ENCODE measurements at regions not wholly inside any gene's neighbourhood (a gene's known extent, or its start where the extent isn't known, plus 50 kb on each side); places are given as distances from the start of the nearest gene placed in this dataset.
"Not testable (repeated sequence)": the region's sequence is repeated elsewhere in the genome, so short reads cannot be mapped to it uniquely, and the experiment has no call there.

- Histone ChIP-seq H3K36me3 (ENCODE audit: insufficient read depth, low read length) (no peaks in the 10 kb centered on the region), H3K27me3 (ENCODE audit: insufficient read depth, low read length) (no peaks in the 10 kb centered on the region), H3K4me1 (ENCODE audit: insufficient read depth, low read length) (no peaks in the 10 kb centered on the region), H3K9ac (ENCODE audit: low read depth, low read length) (no peak overlapping the region), H3K4me3 (ENCODE audit: low read length) (no peak overlapping the region), H3K27ac (ENCODE audit: low read depth, low read length) (no peak overlapping the region), H3K9me3 (ENCODE audit: insufficient read depth, low read depth, low read length) (no peaks in the 10 kb centered on the region)
- WGBS, result 94% methylated on average over 4 of the region's 4 CpGs
Observed at GRCh38 chr6:3534599-3534998, 77.7 kb upstream of the SLC22A23 start.

DNA sequence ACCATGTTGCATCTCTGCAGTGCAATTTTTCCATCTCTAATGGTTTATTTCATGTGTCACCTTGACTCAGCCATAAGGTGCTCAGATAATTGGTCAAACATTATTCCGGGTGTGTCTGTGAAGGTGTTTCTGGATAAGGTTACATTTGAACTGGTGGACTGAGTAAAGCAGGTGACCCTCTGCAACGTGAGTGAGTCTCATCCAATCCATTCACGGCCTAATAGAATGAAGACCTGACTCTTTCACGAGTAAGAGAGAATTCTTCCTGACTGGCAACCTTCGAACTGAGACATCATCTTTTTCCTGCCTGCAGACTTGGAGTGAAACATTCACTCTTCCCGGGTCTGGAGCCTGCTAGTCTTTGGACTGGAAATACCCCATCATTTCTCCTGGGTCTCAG lies 77.1 kb upstream of the SLC22A23 start:
- WGBS, result 91% methylated on average over 6 of the region's 6 CpGs
- Histone ChIP-seq H3K27me3 (ENCODE audit: insufficient read depth, low read length) (no peaks in the 10 kb centered on the region), H3K36me3 (ENCODE audit: insufficient read depth, low read length) (no peaks in the 10 kb centered on the region)

GRCh38 chr6:3532296-3532916 lies 75.6 kb upstream of the SLC22A23 start:
- H3K27ac ChIP-seq (ENCODE audit: low read depth, low read length), result no peak overlapping the region

More for the DNA sequence above, 77.1 kb upstream of the SLC22A23 start:
- no peak overlapping the region for H3K9ac ChIP-seq (ENCODE audit: low read depth, low read length)
- no peak overlapping the region for H3K4me3 ChIP-seq (ENCODE audit: low read length)
- H3K27ac ChIP-seq (ENCODE audit: low read depth, low read length), result no peak overlapping the region
- no peaks in the 10 kb centered on the region for H3K9me3 ChIP-seq (ENCODE audit: insufficient read depth, low read depth, low read length)
- no peaks in the 10 kb centered on the region for H3K4me1 ChIP-seq (ENCODE audit: insufficient read depth, low read length)

GRCh38 chr6:3531481-3531880 lies 74.6 kb upstream of the SLC22A23 start:
- H3K9ac ChIP-seq (ENCODE audit: low read depth, low read length), result no peak overlapping the region

More at GRCh38 chr6:3532296-3532916, 75.6 kb upstream of the SLC22A23 start:
- 83% methylated on average over 5 of the region's 5 CpGs for WGBS
- Histone ChIP-seq H3K36me3 (ENCODE audit: insufficient read depth, low read length) (no peaks in the 10 kb centered on the region), H3K4me3 (ENCODE audit: low read length) (no peak overlapping the region), H3K27me3 (ENCODE audit: insufficient read depth, low read length) (no peaks in the 10 kb centered on the region), H3K9ac (ENCODE audit: low read depth, low read length) (no peak overlapping the region), H3K9me3 (ENCODE audit: insufficient read depth, low read depth, low read length) (no peaks in the 10 kb centered on the region), H3K4me1 (ENCODE audit: insufficient read depth, low read length) (no peaks in the 10 kb centered on the region)

GRCh38 chr6:3530515-3530914 lies 73.7 kb upstream of the SLC22A23 start:
- H3K4me1 ChIP-seq (ENCODE audit: insufficient read depth, low read length), result peaks cover 4% of the 10 kb centered on the region
- WGBS, result 91% methylated on average over 10 of the region's 10 CpGs
- H3K27ac ChIP-seq (ENCODE audit: low read depth, low read length), result no peak overlapping the region

More at GRCh38 chr6:3531481-3531880, 74.6 kb upstream of the SLC22A23 start:
- Histone ChIP-seq H3K4me1 (ENCODE audit: insufficient read depth, low read length) (peaks cover 3% of the 10 kb centered on the region), H3K36me3 (ENCODE audit: insufficient read depth, low read length) (no peaks in the 10 kb centered on the region), H3K9me3 (ENCODE audit: insufficient read depth, low read depth, low read length) (no peaks in the 10 kb centered on the region), H3K27ac (ENCODE audit: low read depth, low read length) (no peak overlapping the region), H3K27me3 (ENCODE audit: insufficient read depth, low read length) (no peaks in the 10 kb centered on the region), H3K4me3 (ENCODE audit: low read length) (no peak overlapping the region)
- WGBS, result 89% methylated on average over 7 of the region's 7 CpGs

DNA sequence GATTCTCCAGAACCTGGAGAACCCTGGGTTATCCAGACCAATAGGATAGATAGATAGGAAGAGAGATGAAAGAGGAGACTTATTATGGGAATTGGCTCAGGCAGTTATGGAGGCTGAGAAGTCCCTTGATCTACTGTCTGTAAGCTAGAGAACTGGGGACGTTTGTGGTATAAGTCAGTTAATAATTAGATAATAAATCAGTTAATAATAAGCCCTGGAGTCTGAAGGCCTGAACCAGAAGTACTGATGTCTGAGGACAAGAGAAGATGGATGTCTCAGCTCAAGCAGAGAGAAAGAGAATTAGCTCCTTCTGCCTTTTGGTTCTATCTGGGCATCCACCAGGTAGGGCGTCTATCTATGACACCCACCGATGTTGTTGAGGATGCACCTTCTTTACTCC lies 72.9 kb upstream of the SLC22A23 start:
- Histone ChIP-seq H3K4me3 (ENCODE audit: low read length) (no peak overlapping the region), H3K9ac (ENCODE audit: low read depth, low read length) (no peak overlapping the region), H3K9me3 (ENCODE audit: insufficient read depth, low read depth, low read length) (no peaks in the 10 kb centered on the region), H3K27me3 (ENCODE audit: insufficient read depth, low read length) (no peaks in the 10 kb centered on the region), H3K4me1 (ENCODE audit: insufficient read depth, low read length) (peaks cover 4% of the 10 kb centered on the region), H3K27ac (ENCODE audit: low read depth, low read length) (no peak overlapping the region), H3K36me3 (ENCODE audit: insufficient read depth, low read length) (no peaks in the 10 kb centered on the region)
- 94% methylated on average over 3 of the region's 3 CpGs for WGBS

More at GRCh38 chr6:3530515-3530914, 73.7 kb upstream of the SLC22A23 start:
- Histone ChIP-seq H3K9ac (ENCODE audit: low read depth, low read length) (no peak overlapping the region), H3K36me3 (ENCODE audit: insufficient read depth, low read length) (no peaks in the 10 kb centered on the region), H3K9me3 (ENCODE audit: insufficient read depth, low read depth, low read length) (no peaks in the 10 kb centered on the region), H3K27me3 (ENCODE audit: insufficient read depth, low read length) (no peaks in the 10 kb centered on the region), H3K4me3 (ENCODE audit: low read length) (no peak overlapping the region)

DNA sequence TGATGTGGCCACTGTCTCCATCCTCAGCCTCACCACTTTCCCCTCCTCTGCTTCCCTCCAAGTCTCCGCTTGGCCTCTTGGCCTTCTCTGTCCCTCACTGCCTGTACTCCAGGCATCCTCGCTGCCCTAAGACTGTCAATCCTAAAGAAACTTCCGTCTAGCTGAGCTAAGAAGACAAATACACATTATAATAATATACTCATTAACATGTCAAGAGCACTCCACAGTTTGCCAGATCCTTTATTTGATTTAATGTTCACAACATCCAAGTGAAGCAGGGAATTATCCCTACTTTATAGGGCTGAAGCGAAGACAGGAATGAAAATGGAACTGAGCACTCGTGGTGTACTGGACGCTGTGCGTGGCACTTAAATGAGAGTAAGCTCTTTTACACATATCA lies 72.4 kb upstream of the SLC22A23 start:
- 95% methylated on average over 7 of the region's 7 CpGs for WGBS
- no peak overlapping the region for H3K27ac ChIP-seq (ENCODE audit: low read depth, low read length)
- peaks cover 4% of the 10 kb centered on the region for H3K4me1 ChIP-seq (ENCODE audit: insufficient read depth, low read length)
- H3K4me3 ChIP-seq (ENCODE audit: low read length), result no peak overlapping the region
- no peaks in the 10 kb centered on the region for H3K9me3 ChIP-seq (ENCODE audit: insufficient read depth, low read depth, low read length)
- H3K9ac ChIP-seq (ENCODE audit: low read depth, low read length), result no peak overlapping the region
- H3K27me3 ChIP-seq (ENCODE audit: insufficient read depth, low read length), result no peaks in the 10 kb centered on the region
- no peaks in the 10 kb centered on the region for H3K36me3 ChIP-seq (ENCODE audit: insufficient read depth, low read length)

GRCh38 chr6:3528081-3528671 lies 71.3 kb upstream of the SLC22A23 start:
- H3K27ac ChIP-seq (ENCODE audit: low read depth, low read length); H3K4me3 ChIP-seq (ENCODE audit: low read length); H3K9ac ChIP-seq (ENCODE audit: low read depth, low read length); H3K9me3 ChIP-seq (ENCODE audit: insufficient read depth, low read depth, low read length); H3K27me3 ChIP-seq (ENCODE audit: insufficient read depth, low read length); H3K4me1 ChIP-seq (ENCODE audit: insufficient read depth, low read length); H3K36me3 ChIP-seq (ENCODE audit: insufficient read depth, low read length): not testable (repeated sequence)
- WGBS, result 89% methylated on average over 7 of the region's 7 CpGs

DNA sequence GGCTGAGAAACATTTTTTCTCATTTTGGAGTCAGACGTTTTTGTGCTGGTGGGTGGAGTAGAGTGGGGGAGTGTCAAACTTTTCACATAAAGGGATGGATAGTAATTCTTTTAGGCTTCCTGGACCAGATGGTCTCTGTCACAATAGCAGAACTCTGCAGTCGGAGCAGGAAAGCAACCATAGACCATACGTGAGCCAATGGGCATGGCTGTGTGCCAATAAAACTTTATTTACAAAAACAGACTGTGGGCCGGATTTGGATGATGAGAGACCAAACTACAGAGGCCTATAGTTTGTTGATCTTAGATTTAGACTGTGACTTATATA lies 70.8 kb upstream of the SLC22A23 start:
- Histone ChIP-seq H3K4me3 (ENCODE audit: low read length) (no peak overlapping the region), H3K4me1 (ENCODE audit: insufficient read depth, low read length) (peaks cover 8% of the 10 kb centered on the region), H3K27ac (ENCODE audit: low read depth, low read length) (no peak overlapping the region), H3K27me3 (ENCODE audit: insufficient read depth, low read length) (no peaks in the 10 kb centered on the region), H3K9ac (ENCODE audit: low read depth, low read length) (no peak overlapping the region), H3K36me3 (ENCODE audit: insufficient read depth, low read length) (no peaks in the 10 kb centered on the region), H3K9me3 (ENCODE audit: insufficient read depth, low read depth, low read length) (no peaks in the 10 kb centered on the region)
- whole genome bisulfite sequencing, result 90% methylated on average over 4 of the region's 4 CpGs

GRCh38 chr6:3526962-3527650 lies 70.3 kb upstream of the SLC22A23 start:
- no peaks in the 10 kb centered on the region for H3K36me3 ChIP-seq (ENCODE audit: insufficient read depth, low read length)
- no peak overlapping the region for H3K27ac ChIP-seq (ENCODE audit: low read depth, low read length)
- H3K9me3 ChIP-seq (ENCODE audit: insufficient read depth, low read depth, low read length), result no peaks in the 10 kb centered on the region
- no peaks in the 10 kb centered on the region for H3K27me3 ChIP-seq (ENCODE audit: insufficient read depth, low read length)
- peaks cover 8% of the 10 kb centered on the region for H3K4me1 ChIP-seq (ENCODE audit: insufficient read depth, low read length)
- H3K9ac ChIP-seq (ENCODE audit: low read depth, low read length), result no peak overlapping the region
- WGBS, result 79% methylated on average over 12 of the region's 12 CpGs
- no peak overlapping the region for H3K4me3 ChIP-seq (ENCODE audit: low read length)

DNA sequence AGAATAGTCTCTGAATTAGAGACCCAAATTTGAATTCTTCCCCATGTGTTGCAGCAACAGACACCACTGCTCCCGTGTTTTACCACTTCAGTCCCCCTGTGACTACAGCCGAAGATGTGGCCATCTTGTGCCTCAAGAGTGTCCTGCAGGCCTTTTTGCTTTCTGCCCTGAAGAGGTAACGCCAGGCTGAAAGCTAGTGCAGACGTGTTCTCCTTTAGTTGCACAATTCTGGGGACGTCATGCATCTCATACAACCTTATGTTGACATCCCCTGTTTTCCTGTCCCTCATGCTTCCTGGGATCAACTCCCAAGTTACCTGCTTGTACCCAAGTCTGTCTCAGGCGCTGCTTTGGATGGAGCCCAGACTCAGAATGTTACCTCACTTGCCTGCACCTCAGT lies 69.1 kb upstream of the SLC22A23 start:
- H3K4me3 ChIP-seq (ENCODE audit: low read length), result no peak overlapping the region
- H3K27ac ChIP-seq (ENCODE audit: low read depth, low read length), result no peak overlapping the region
- H3K4me1 ChIP-seq (ENCODE audit: insufficient read depth, low read length), result peaks cover 8% of the 10 kb centered on the region
- 91% methylated on average over 6 of the region's 6 CpGs for WGBS
- no peaks in the 10 kb centered on the region for H3K9me3 ChIP-seq (ENCODE audit: insufficient read depth, low read depth, low read length)
- no peaks in the 10 kb centered on the region for H3K27me3 ChIP-seq (ENCODE audit: insufficient read depth, low read length)
- no peak overlapping the region for H3K9ac ChIP-seq (ENCODE audit: low read depth, low read length)
- no peaks in the 10 kb centered on the region for H3K36me3 ChIP-seq (ENCODE audit: insufficient read depth, low read length)
